ENCODE measurements at regions not wholly inside any gene's neighbourhood (a gene's known extent, or its start where the extent isn't known, plus 50 kb on each side); places are given as distances from the start of the nearest gene placed in this dataset.

GRCh38 chr7:113301983-113302382 lies 183.6 kb upstream of the SMIM30 start:
- 70 to 83% (median 73%) methylated on average over 1 of the region's 1 CpG for WGBS, 3 donors
- Histone ChIP-seq H3K27ac (no peak overlapping the region), H3K36me3 (no peaks in the 10 kb centered on the region), H3K9me3 (no peaks in the 10 kb centered on the region), H3K4me3 (no peak overlapping the region), H3K4me1 (ENCODE audit: insufficient read depth) (no peaks in the 10 kb centered on the region), H3K27me3 (peaks cover 3% of the 10 kb centered on the region)
- TF ChIP-seq EP300 (IDR thresholded peaks at IDR 0.05), result no peak
- TF ChIP-seq POLR2A (IDR thresholded peaks at IDR 0.05), result no peak
- no peak for TF ChIP-seq CTCF (IDR thresholded peaks at IDR 0.05)
- intact Hi-C loops (cut with DNase I), result no loop called here
- no peak for DNase-seq

- DNase-seq, result no peak
- H3K9me3 ChIP-seq, result no peaks in the 10 kb centered on the region
- H3K27me3 ChIP-seq, result peaks cover 3% of the 10 kb centered on the region
- H3K27ac ChIP-seq, result no peak overlapping the region
- intact Hi-C loops (cut with DNase I), result no loop called here
- no peak overlapping the region for H3K4me3 ChIP-seq
- no peaks in the 10 kb centered on the region for H3K4me1 ChIP-seq (ENCODE audit: insufficient read depth)
- 70 to 79% (median 70%) methylated on average over 3 of the region's 3 CpGs for WGBS, 3 donors
- TF ChIP-seq EP300 (IDR thresholded peaks at IDR 0.05) (no peak), POLR2A (IDR thresholded peaks at IDR 0.05) (no peak), CTCF (IDR thresholded peaks at IDR 0.05) (no peak)
- H3K36me3 ChIP-seq, result no peaks in the 10 kb centered on the region
These were observed 182.8 kb upstream of the SMIM30 start for GRCh38 chr7:113301141-113301540.

- DNase-seq, result no peak
- no peak overlapping the region for H3K4me3 ChIP-seq
- H3K36me3 ChIP-seq, result no peaks in the 10 kb centered on the region
- no peak overlapping the region for H3K27ac ChIP-seq
- TF ChIP-seq CTCF (IDR thresholded peaks at IDR 0.05) (no peak), EP300 (IDR thresholded peaks at IDR 0.05) (no peak), POLR2A (IDR thresholded peaks at IDR 0.05) (no peak)
- H3K9me3 ChIP-seq, result no peaks in the 10 kb centered on the region
- intact Hi-C loops (cut with DNase I), result loop anchor here in 1 of 4 donors (10.0 kb wide), 1 partner anchor 1615 kb away; no protein-coding TSS in a partner anchor
- H3K27me3 ChIP-seq, result peaks cover 3% of the 10 kb centered on the region
- no peaks in the 10 kb centered on the region for H3K4me1 ChIP-seq (ENCODE audit: insufficient read depth)
These were observed 181.4 kb upstream of the SMIM30 start for GRCh38 chr7:113299748-113300147.

- H3K36me3 ChIP-seq, result no peaks in the 10 kb centered on the region
- H3K27me3 ChIP-seq, result peaks cover 3% of the 10 kb centered on the region
- intact Hi-C loops (cut with DNase I), result loop anchor here in 1 of 4 donors (10.0 kb wide), 1 partner anchor 1614 kb away; no protein-coding TSS in a partner anchor
- no peak overlapping the region for H3K4me3 ChIP-seq
- no peak for DNase-seq
- H3K4me1 ChIP-seq (ENCODE audit: insufficient read depth), result no peaks in the 10 kb centered on the region
- no peaks in the 10 kb centered on the region for H3K9me3 ChIP-seq
- H3K27ac ChIP-seq, result no peak overlapping the region
- TF ChIP-seq CTCF (IDR thresholded peaks at IDR 0.05), result no peak
- no peak for TF ChIP-seq POLR2A (IDR thresholded peaks at IDR 0.05)
- TF ChIP-seq EP300 (IDR thresholded peaks at IDR 0.05), result no peak
These were observed 180.1 kb upstream of the SMIM30 start for GRCh38 chr7:113298501-113298900.
